Ovary (tissue), 3 donors: ENCODE measurements at regions not wholly inside any gene's neighbourhood (a gene's known extent, or its start where the extent isn't known, plus 50 kb on each side); places are given as distances from the start of the nearest gene placed in this dataset.

Source experiments
- CTCF ChIP-seq, 3 donors: fragments of 450-650 bp in 2 of 3; fragments of 200-600 bp in 1 of 3; IDR thresholded peaks; one replicate each; pipeline versions ENCODE4 v1.5.1 to v1.8.0; 2016 to 2022; ENCODE audit warnings: antibody characterized with exemption in 3 of 3, mild to moderate bottlenecking in 1 of 3
- POLR2A ChIP-seq: fragments of 450-650 bp; IDR thresholded peaks from one replicate; pipeline ENCODE4 v1.6.1; 2017; ENCODE audit warnings: antibody characterized with exemption, mild to moderate bottlenecking, moderate library complexity
- donor health status: DM: no; HTN: no; CAD: no.

GRCh38 chr2:138309760-138310159 is 191.8 kb upstream of the SPOPL start:
- no peak for TF ChIP-seq POLR2A
- TF ChIP-seq CTCF (IDR thresholded peaks at IDR 0.05): no peak
